ENCODE measurements at regions not wholly inside any gene's neighbourhood (a gene's known extent, or its start where the extent isn't known, plus 50 kb on each side); places are given as distances from the start of the nearest gene placed in this dataset.
"Not testable (repeated sequence)": the region's sequence is repeated elsewhere in the genome, so short reads cannot be mapped to it uniquely, and the experiment has no call there.

DNA sequence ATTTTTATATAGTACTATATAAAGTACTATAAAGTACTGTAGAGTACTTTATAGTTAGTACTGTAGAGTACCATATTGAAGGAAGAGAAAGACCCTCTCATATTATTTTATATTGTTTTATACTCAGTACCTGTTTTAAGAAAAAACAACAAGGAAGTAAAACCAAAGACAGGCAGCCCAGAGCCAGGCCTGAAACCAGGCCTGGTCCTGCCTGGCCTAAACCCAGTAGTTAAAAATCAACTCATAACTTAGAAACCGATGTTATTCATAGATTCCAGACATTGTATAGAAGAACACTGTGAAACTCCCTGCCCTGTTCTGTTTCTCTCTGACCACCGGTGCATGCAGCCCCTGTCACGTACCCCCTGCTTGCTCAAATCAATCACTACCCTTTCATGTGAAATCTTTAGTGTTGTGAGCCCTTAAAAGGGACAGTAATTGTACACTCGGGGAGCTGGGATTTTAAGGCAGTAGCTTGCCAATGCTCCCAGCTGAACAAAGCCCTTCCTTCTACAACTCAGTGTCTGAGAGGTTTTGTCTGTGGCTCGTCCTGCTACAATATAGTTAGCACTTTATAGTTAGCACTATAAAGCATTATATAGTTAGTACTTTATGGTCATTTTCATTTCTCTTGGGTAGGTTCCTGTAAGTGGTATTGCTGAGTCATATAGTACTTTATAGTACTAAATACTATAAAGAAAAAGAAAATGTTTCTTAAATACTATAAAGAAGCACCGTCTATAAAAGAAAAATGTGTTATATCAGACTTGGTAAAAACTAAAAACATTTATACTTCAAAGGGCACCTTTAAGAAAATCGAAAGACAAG lies 940.6 kb upstream of the ACO1 start:
- H3K4me1 ChIP-seq (ENCODE audit: control insufficient read depth in 1 of 2, insufficient read depth in 2 of 2, low read length in 2 of 2); H3K18ac ChIP-seq (ENCODE audit: low read length); H2AFZ ChIP-seq (ENCODE audit: insufficient read depth, low read length, poor library complexity); H3K27ac ChIP-seq (ENCODE audit: low read depth, low read length); H3K9me3 ChIP-seq (ENCODE audit: insufficient read depth, low read depth, low read length); H3K4me2 ChIP-seq (ENCODE audit: low read length); H3K79me2 ChIP-seq (ENCODE audit: control insufficient read depth, insufficient read depth, low read length, poor library complexity); H4K91ac ChIP-seq (ENCODE audit: low read depth, low read length); H3K4ac ChIP-seq (ENCODE audit: low read depth, low read length); H3K36me3 ChIP-seq (ENCODE audit: control insufficient read depth in 1 of 2, insufficient read depth in 2 of 2, low read length in 2 of 2); H3K27me3 ChIP-seq (ENCODE audit: insufficient read depth, low read length); H2BK5ac ChIP-seq (ENCODE audit: low read depth, low read length, poor library complexity); H3K23ac ChIP-seq (ENCODE audit: low read length); H2BK12ac ChIP-seq (ENCODE audit: low read length); H3K14ac ChIP-seq (ENCODE audit: low read length); H4K12ac ChIP-seq (ENCODE audit: low read depth, low read length); H3K9ac ChIP-seq (ENCODE audit: low read length); DNase-seq; H2AK5ac ChIP-seq (ENCODE audit: low read length); H2BK120ac ChIP-seq (ENCODE audit: insufficient read depth, low read length, poor library complexity); H3K4me3 ChIP-seq (ENCODE audit: low read depth, low read length); H3K79me1 ChIP-seq (ENCODE audit: low read length); H4K8ac ChIP-seq (ENCODE audit: low read depth, low read length): not testable (repeated sequence)
- WGBS (ENCODE audit: extremely low coverage, insufficient coverage, insufficient read length), result no CpG with 5 or more reads among the region's 7 CpGs

DNA sequence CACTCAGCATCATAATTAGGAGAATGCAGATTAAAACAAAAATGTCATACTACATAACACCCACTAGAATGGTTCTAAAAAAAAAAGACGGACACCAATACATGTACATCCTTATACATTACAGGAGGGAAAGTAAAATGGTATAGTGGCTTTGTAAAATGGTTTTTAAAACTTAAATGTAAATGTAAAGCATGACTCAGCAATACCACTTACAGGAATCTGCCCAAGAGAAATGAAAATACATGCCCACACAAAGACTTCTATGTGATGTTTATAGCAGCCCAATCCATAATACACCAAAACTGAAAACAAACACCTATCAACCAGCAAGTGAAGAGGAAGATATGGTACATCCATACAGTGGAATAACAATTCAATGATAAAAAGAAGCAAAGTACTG lies 939.1 kb upstream of the ACO1 start:
- no peaks in the 10 kb centered on the region for H3K9me3 ChIP-seq (ENCODE audit: insufficient read depth, low read depth, low read length)

DNA sequence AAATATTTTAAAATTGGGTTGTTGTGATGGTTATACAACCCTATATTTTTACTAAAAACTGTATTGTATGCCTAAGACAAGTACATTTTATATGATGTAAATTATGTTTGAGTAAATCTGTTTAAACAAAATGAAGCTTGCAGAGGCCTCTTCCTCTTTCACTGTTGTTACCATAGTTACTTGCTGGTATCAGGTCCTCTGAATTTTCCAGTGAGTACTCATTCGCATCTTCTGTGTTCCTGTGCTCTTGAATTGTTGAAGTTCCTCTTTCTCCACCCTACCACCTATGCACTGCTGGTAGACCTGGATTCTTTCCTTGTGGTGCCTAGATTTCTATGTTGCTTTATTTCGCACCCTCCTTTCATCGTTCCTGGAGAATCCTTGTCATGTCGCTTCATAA lies 938.5 kb upstream of the ACO1 start:
- Histone ChIP-seq H3K23ac (ENCODE audit: low read length) (no peak overlapping the region), H3K9me3 (ENCODE audit: insufficient read depth, low read depth, low read length) (no peaks in the 10 kb centered on the region), H4K8ac (ENCODE audit: low read depth, low read length) (no peak overlapping the region), H3K4me3 (ENCODE audit: low read depth, low read length) (no peak overlapping the region), H3K4me1 (ENCODE audit: control insufficient read depth in 1 of 2, insufficient read depth in 2 of 2, low read length in 2 of 2) (no peaks in the 10 kb centered on the region), H3K79me2 (ENCODE audit: control insufficient read depth, insufficient read depth, low read length, poor library complexity) (no peaks in the 10 kb centered on the region), H2AK5ac (ENCODE audit: low read length) (no peak overlapping the region), H4K91ac (ENCODE audit: low read depth, low read length) (no peak overlapping the region), H3K18ac (ENCODE audit: low read length) (no peak overlapping the region), H2BK12ac (ENCODE audit: low read length) (no peak overlapping the region), H4K12ac (ENCODE audit: low read depth, low read length) (no peak overlapping the region), H3K27ac (ENCODE audit: low read depth, low read length) (no peak overlapping the region), H3K14ac (ENCODE audit: low read length) (no peak overlapping the region), H3K79me1 (ENCODE audit: low read length) (no peaks in the 10 kb centered on the region), H3K36me3 (ENCODE audit: control insufficient read depth in 1 of 2, insufficient read depth in 2 of 2, low read length in 2 of 2) (no peaks in the 10 kb centered on the region), H3K9ac (ENCODE audit: low read length) (no peak overlapping the region), H3K27me3 (ENCODE audit: insufficient read depth, low read length) (no peaks in the 10 kb centered on the region), H2BK120ac (ENCODE audit: insufficient read depth, low read length, poor library complexity) (no peak overlapping the region), H3K4ac (ENCODE audit: low read depth, low read length) (no peak overlapping the region), H2AFZ (ENCODE audit: insufficient read depth, low read length, poor library complexity) (no peak overlapping the region), H2BK5ac (ENCODE audit: low read depth, low read length, poor library complexity) (no peak overlapping the region), H3K4me2 (ENCODE audit: low read length) (no peak overlapping the region)
- no CpG with 5 or more reads among the region's 4 CpGs for WGBS (ENCODE audit: extremely low coverage, insufficient coverage, insufficient read length)
- DNase-seq, result no peak

More for the DNA sequence above, 939.1 kb upstream of the ACO1 start:
- Histone ChIP-seq H3K4ac (ENCODE audit: low read depth, low read length) (no peak overlapping the region), H3K79me2 (ENCODE audit: control insufficient read depth, insufficient read depth, low read length, poor library complexity) (no peaks in the 10 kb centered on the region), H3K4me2 (ENCODE audit: low read length) (no peak overlapping the region), H3K18ac (ENCODE audit: low read length) (no peak overlapping the region), H3K14ac (ENCODE audit: low read length) (no peak overlapping the region), H3K27me3 (ENCODE audit: insufficient read depth, low read length) (no peaks in the 10 kb centered on the region), H3K27ac (ENCODE audit: low read depth, low read length) (no peak overlapping the region), H4K8ac (ENCODE audit: low read depth, low read length) (no peak overlapping the region), H3K4me3 (ENCODE audit: low read depth, low read length) (no peak overlapping the region), H3K4me1 (ENCODE audit: control insufficient read depth in 1 of 2, insufficient read depth in 2 of 2, low read length in 2 of 2) (no peaks in the 10 kb centered on the region), H4K91ac (ENCODE audit: low read depth, low read length) (no peak overlapping the region), H3K36me3 (ENCODE audit: control insufficient read depth in 1 of 2, insufficient read depth in 2 of 2, low read length in 2 of 2) (no peaks in the 10 kb centered on the region), H2BK120ac (ENCODE audit: insufficient read depth, low read length, poor library complexity) (no peak overlapping the region), H3K23ac (ENCODE audit: low read length) (no peak overlapping the region), H3K79me1 (ENCODE audit: low read length) (no peaks in the 10 kb centered on the region), H2BK12ac (ENCODE audit: low read length) (no peak overlapping the region), H2AFZ (ENCODE audit: insufficient read depth, low read length, poor library complexity) (no peak overlapping the region), H2AK5ac (ENCODE audit: low read length) (no peak overlapping the region), H3K9ac (ENCODE audit: low read length) (no peak overlapping the region), H2BK5ac (ENCODE audit: low read depth, low read length, poor library complexity) (no peak overlapping the region), H4K12ac (ENCODE audit: low read depth, low read length) (no peak overlapping the region)
- no CpG with 5 or more reads among the region's 1 CpG for WGBS (ENCODE audit: extremely low coverage, insufficient coverage, insufficient read length)
- no peak for DNase-seq

DNA sequence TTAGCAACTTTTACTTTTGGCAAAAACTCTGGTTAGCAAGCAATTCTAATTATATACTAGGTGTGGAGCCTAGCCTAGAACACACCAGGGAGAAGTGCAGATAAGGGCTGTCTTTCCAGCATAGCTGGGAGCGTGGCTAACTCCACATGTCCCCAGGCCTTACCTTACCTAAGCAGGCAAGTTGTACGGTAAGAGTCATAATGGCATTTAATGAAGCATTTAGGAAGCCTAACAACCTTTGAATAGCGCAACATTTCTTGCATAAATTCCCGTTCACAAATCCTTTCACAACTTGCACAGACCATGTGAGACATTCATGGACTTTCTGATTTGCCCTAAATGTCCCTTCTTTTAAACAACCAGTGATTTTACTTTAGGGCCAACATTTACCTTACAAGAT lies 917.4 kb upstream of the ACO1 start:
- no peaks in the 10 kb centered on the region for H3K9me3 ChIP-seq (ENCODE audit: insufficient read depth, low read depth, low read length)
- H3K27ac ChIP-seq (ENCODE audit: low read depth, low read length), result no peak overlapping the region
- H2BK12ac ChIP-seq (ENCODE audit: low read length), result no peak overlapping the region
- no peak overlapping the region for H3K9ac ChIP-seq (ENCODE audit: low read length)
- no peaks in the 10 kb centered on the region for H3K27me3 ChIP-seq (ENCODE audit: insufficient read depth, low read length)
- no peak overlapping the region for H2AK5ac ChIP-seq (ENCODE audit: low read length)
- no peak overlapping the region for H2AFZ ChIP-seq (ENCODE audit: insufficient read depth, low read length, poor library complexity)
- H3K4me1 ChIP-seq (ENCODE audit: control insufficient read depth in 1 of 2, insufficient read depth in 2 of 2, low read length in 2 of 2), result peaks cover 6 to 12% of the 10 kb centered on the region in 2 experiments
- no peaks in the 10 kb centered on the region for H3K79me2 ChIP-seq (ENCODE audit: control insufficient read depth, insufficient read depth, low read length, poor library complexity)
- H3K79me1 ChIP-seq (ENCODE audit: low read length), result peaks cover 6% of the 10 kb centered on the region
- no peaks in the 10 kb centered on the region for H3K36me3 ChIP-seq (ENCODE audit: control insufficient read depth in 1 of 2, insufficient read depth in 2 of 2, low read length in 2 of 2)
- H4K8ac ChIP-seq (ENCODE audit: low read depth, low read length), result no peak overlapping the region
- peak; percentile 8 to 50 for DNase-seq
- H2BK120ac ChIP-seq (ENCODE audit: insufficient read depth, low read length, poor library complexity), result no peak overlapping the region
- H3K4me3 ChIP-seq (ENCODE audit: low read depth, low read length), result no peak overlapping the region
- no CpG with 5 or more reads among the region's 4 CpGs for WGBS (ENCODE audit: extremely low coverage, insufficient coverage, insufficient read length)
- H3K18ac ChIP-seq (ENCODE audit: low read length), result no peak overlapping the region
- no peak overlapping the region for H4K12ac ChIP-seq (ENCODE audit: low read depth, low read length)
- no peak overlapping the region for H3K4ac ChIP-seq (ENCODE audit: low read depth, low read length)
- H3K4me2 ChIP-seq (ENCODE audit: low read length), result no peak overlapping the region
- no peak overlapping the region for H3K23ac ChIP-seq (ENCODE audit: low read length)
- no peak overlapping the region for H3K14ac ChIP-seq (ENCODE audit: low read length)
- no peak overlapping the region for H2BK5ac ChIP-seq (ENCODE audit: low read depth, low read length, poor library complexity)
- no peak overlapping the region for H4K91ac ChIP-seq (ENCODE audit: low read depth, low read length)
